Endodermal cell (in vitro differentiated cells): ENCODE measurements at regions not wholly inside any gene's neighbourhood (a gene's known extent, or its start where the extent isn't known, plus 50 kb on each side); places are given as distances from the start of the nearest gene placed in this dataset.

Experiments
- DNase-seq: peaks from one replicate; pipeline ENCODE4 v3.0.0-alpha.2; 2017
- H3K27ac ChIP-seq: 2 replicates; pipeline ENCODE4 v1.5.1; 2013; ENCODE audit warnings: mild to moderate bottlenecking, low read depth, low read length, moderate library complexity
- H3K27me3 ChIP-seq: 2 replicates; pipeline ENCODE4 v1.6.1; 2013; ENCODE audit warnings: mild to moderate bottlenecking, low read length, moderate library complexity; ENCODE audit not compliant: insufficient read depth, control insufficient read depth, poor library complexity, severe bottlenecking
- H3K36me3 ChIP-seq: 2 replicates; pipeline ENCODE4 v1.7.0; 2013; ENCODE audit warnings: mild to moderate bottlenecking, low read length, moderate library complexity; ENCODE audit not compliant: control insufficient read depth, insufficient read depth
- H3K4me1 ChIP-seq: one replicate; pipeline ENCODE4 v1.7.0; 2013; ENCODE audit warnings: low read length; ENCODE audit not compliant: control insufficient read depth, insufficient read depth
- H3K4me3 ChIP-seq: 2 replicates; pipeline ENCODE4 v1.5.1; 2013; ENCODE audit warnings: mild to moderate bottlenecking, low read length, moderate library complexity
- H3K9ac ChIP-seq: 2 replicates; pipeline ENCODE4 v1.6.1; 2013; ENCODE audit warnings: mild to moderate bottlenecking, low read length, moderate library complexity; ENCODE audit not compliant: poor library complexity, severe bottlenecking; ENCODE audit errors: extremely low read depth
- H3K9me3 ChIP-seq: 2 replicates; pipeline ENCODE4 v1.6.1; 2013; ENCODE audit warnings: mild to moderate bottlenecking, low read length, moderate library complexity; ENCODE audit not compliant: control insufficient read depth
- H3K27ac Mint-ChIP-seq: 2 replicates; pipeline ENCODE4 v1.8.0; 2020; ENCODE audit warnings: mixed read lengths
- H3K27me3 Mint-ChIP-seq: 2 replicates; pipeline ENCODE4 v1.8.0; 2021; ENCODE audit warnings: mild to moderate bottlenecking, mixed read lengths; ENCODE audit not compliant: insufficient read depth
- H3K36me3 Mint-ChIP-seq: 2 replicates; pipeline ENCODE4 v1.8.0; 2020; ENCODE audit warnings: low read depth, mixed read lengths
- H3K4me1 Mint-ChIP-seq: 2 replicates; pipeline ENCODE4 v1.8.0; 2020; ENCODE audit warnings: mixed read lengths
- H3K4me3 Mint-ChIP-seq: 2 replicates; pipeline ENCODE4 v1.8.0; 2020; ENCODE audit warnings: mild to moderate bottlenecking, moderate library complexity, mixed read lengths
- H3K9me3 Mint-ChIP-seq: 2 replicates; pipeline ENCODE4 v1.8.0; 2020; ENCODE audit warnings: mild to moderate bottlenecking, mixed read lengths
- WGBS, 2 experiments: methylation state at CpG; one replicate each; pipeline versions ENCODE4 v1.1.5 to v1.1.7; 2013; ENCODE audit warnings: missing lambda C conversion rate in 2 of 2, mixed read lengths in 1 of 2; ENCODE audit not compliant: insufficient coverage in 1 of 2, insufficient read length in 1 of 2; 5-methylcytosine and 5-hydroxymethylcytosine counted together
- TF ChIP-seq, protein P1 (sequence below): fragments of 200-600 bp; sonication (generic); conservative IDR thresholded peaks from 2 replicates; pipeline ENCODE4 v1.5.0; 2021; ENCODE audit warnings: antibody characterized with exemption, mild to moderate bottlenecking

DNA sequence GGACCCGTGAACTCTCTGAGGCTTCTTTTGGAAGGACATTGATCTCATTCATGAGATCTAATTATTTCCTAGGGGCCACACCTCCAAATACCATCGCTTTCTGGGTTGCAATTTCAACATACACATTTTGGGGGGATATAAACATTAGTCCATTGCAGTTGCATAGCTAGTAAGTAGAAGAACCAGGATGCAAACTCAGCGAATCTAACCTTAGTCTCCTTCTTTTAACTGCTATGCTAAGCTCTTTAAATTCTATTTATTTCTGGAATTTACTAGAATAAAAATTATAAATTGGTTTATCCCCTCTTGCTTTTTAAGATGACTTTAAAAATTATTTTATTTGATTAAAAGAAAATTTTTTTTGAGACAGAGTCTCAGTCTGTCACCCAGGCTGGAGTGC is 232.5 kb upstream of the EEF2KMT start:
- no peaks in the 10 kb centered on the region for H3K27me3 ChIP-seq
- Mint-ChIP-seq H3K4me3 (no peak overlapping the region), H3K36me3 (no peaks in the 10 kb centered on the region), H3K27me3 (peaks cover 2% of the 10 kb centered on the region), H3K4me1 (no peaks in the 10 kb centered on the region), H3K27ac (no peak overlapping the region), H3K9me3 (peaks cover 15% of the 10 kb centered on the region)
- H3K36me3 ChIP-seq = no peaks in the 10 kb centered on the region
- TF ChIP-seq, protein P1, sequence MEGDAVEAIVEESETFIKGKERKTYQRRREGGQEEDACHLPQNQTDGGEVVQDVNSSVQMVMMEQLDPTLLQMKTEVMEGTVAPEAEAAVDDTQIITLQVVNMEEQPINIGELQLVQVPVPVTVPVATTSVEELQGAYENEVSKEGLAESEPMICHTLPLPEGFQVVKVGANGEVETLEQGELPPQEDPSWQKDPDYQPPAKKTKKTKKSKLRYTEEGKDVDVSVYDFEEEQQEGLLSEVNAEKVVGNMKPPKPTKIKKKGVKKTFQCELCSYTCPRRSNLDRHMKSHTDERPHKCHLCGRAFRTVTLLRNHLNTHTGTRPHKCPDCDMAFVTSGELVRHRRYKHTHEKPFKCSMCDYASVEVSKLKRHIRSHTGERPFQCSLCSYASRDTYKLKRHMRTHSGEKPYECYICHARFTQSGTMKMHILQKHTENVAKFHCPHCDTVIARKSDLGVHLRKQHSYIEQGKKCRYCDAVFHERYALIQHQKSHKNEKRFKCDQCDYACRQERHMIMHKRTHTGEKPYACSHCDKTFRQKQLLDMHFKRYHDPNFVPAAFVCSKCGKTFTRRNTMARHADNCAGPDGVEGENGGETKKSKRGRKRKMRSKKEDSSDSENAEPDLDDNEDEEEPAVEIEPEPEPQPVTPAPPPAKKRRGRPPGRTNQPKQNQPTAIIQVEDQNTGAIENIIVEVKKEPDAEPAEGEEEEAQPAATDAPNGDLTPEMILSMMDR = no peak
- H3K27ac ChIP-seq = no peak overlapping the region
- H3K9ac ChIP-seq = no peak overlapping the region
- H3K9me3 ChIP-seq = peaks cover 19% of the 10 kb centered on the region
- WGBS, 2 experiments = 90 to 100% methylated on average over 1 to 3 of the region's 3 CpGs
- no peak for DNase-seq
- H3K4me3 ChIP-seq = no peak overlapping the region
- no peaks in the 10 kb centered on the region for H3K4me1 ChIP-seq

DNA sequence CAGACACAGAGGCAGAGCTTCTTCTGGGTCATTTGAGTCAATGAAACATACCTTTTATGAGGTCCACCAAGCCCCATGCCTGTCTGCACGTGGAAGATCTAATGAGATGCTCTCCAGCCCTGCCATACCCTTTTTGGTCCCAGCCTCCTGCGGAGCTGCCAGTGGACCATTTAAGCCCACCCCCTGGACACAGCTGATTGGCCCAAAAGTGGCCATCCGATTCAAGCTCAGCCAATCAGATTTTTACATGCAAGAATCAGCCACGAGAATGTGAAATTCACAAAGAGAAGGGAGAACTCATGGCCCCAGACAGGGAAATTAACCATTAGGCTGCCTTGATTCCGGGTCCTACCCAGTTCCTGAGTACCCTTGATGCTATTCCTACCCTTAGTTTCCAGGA is 231.0 kb upstream of the EEF2KMT start:
- H3K9ac ChIP-seq = no peak overlapping the region
- TF ChIP-seq, protein P1 = no peak
- WGBS, 2 experiments = 81 to 84% methylated on average over 4 to 5 of the region's 5 CpGs
- peaks cover 17% of the 10 kb centered on the region for H3K9me3 ChIP-seq
- Mint-ChIP-seq H3K4me3 (no peak overlapping the region), H3K27ac (no peak overlapping the region), H3K36me3 (no peaks in the 10 kb centered on the region), H3K4me1 (no peaks in the 10 kb centered on the region), H3K9me3 (peaks cover 14% of the 10 kb centered on the region), H3K27me3 (peaks cover 4% of the 10 kb centered on the region)
- no peaks in the 10 kb centered on the region for H3K27me3 ChIP-seq
- DNase-seq = no peak
- no peak overlapping the region for H3K4me3 ChIP-seq
- H3K27ac ChIP-seq = no peak overlapping the region
- H3K36me3 ChIP-seq = no peaks in the 10 kb centered on the region
- no peaks in the 10 kb centered on the region for H3K4me1 ChIP-seq

DNA sequence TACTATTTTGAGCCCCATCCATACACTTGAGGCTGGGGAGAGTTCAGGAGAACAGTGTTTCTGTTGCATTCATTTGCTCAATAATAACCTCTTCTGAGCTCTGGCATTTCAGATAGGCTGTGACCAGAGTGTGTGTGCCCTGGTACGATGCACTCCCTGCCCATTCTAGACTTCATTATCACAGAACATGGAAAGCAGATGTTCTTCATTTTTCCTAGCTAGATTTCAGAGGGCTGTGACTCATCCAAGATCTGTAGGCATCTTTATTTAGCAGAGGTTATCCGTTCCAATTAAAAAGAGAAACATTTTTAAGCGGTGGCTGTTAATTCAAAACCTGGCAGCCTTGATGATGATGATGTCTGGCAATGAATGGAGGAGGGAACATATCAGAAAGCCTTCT is 228.8 kb upstream of the EEF2KMT start:
- Mint-ChIP-seq H3K27me3 (peaks cover 6% of the 10 kb centered on the region), H3K4me1 (no peaks in the 10 kb centered on the region), H3K36me3 (no peaks in the 10 kb centered on the region), H3K4me3 (no peak overlapping the region), H3K27ac (no peak overlapping the region), H3K9me3 (peaks cover 8% of the 10 kb centered on the region)
- Histone ChIP-seq H3K27me3 (no peaks in the 10 kb centered on the region), H3K36me3 (no peaks in the 10 kb centered on the region), H3K9ac (no peak overlapping the region), H3K4me3 (no peak overlapping the region), H3K9me3 (peaks cover 6% of the 10 kb centered on the region), H3K4me1 (no peaks in the 10 kb centered on the region), H3K27ac (no peak overlapping the region)
- WGBS, 2 experiments = 93 to 100% methylated on average over 2 to 3 of the region's 3 CpGs
- DNase-seq = no peak
- TF ChIP-seq, protein P1 = no peak
